ENCODE measurements at regions not wholly inside any gene's neighbourhood (a gene's known extent, or its start where the extent isn't known, plus 50 kb on each side); places are given as distances from the start of the nearest gene placed in this dataset.

DNA sequence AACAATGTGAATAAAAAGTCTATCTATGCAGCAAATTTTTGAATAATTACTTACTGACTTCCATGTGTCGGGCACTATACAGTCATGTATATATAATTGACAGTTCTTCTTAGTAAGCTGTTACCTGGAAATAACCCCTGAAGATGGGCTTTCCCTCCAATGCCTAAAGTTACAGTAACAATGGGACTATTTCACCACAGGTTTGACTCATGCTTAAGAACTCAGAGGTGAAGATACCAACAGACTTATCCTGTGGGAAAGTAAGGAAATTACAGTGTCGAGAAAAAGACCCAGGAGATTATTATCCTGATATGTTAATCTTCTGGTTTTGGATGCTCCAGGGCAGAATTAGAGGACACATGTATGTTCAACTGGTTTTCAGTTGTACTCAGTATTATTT, 601.5 kb upstream of the SOX9 start:
- TF ChIP-seq CTCF (IDR thresholded peaks at IDR 0.05) (no peak), POLR2AphosphoS5 (IDR thresholded peaks at IDR 0.05) (no peak)
